ENCODE measurements at regions not wholly inside any gene's neighbourhood (a gene's known extent, or its start where the extent isn't known, plus 50 kb on each side); places are given as distances from the start of the nearest gene placed in this dataset.

DNA sequence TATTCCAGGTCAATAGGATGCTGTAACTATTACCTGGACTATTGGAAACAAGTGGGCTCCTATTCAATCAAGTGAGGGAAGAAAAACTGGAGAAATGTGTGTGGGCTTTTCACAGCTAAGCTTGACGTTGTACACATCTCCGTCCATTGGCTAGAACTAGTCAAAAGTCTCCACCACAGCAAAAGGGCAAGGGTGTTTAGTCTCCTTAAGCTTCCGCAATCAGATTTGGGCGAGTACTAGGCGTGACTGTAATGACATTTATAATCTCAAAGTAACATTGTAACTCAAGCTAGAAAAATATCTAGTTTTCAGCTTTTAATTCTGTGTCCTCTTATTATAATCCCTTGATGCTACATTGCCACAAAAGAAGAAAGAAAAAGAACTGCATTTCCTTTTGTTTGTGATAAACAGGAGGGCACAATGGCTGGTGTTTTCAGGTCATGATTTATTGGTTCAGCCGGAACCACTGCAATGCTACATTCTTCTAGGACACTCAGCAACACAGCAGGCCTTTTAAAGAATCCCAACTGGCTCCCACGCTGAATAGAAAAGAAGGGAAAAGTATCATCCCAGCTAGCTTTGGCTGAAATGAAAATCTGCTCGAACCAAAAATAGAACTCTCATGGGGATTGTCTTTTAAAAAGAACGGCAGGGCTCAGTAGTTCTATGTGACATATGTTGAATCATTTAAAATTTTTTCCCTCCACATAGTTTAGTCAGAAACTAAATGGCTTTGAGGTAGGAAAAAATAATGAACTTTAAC lies 387.7 kb downstream of the BTBD3 start:
- DNase-seq: no peak

DNA sequence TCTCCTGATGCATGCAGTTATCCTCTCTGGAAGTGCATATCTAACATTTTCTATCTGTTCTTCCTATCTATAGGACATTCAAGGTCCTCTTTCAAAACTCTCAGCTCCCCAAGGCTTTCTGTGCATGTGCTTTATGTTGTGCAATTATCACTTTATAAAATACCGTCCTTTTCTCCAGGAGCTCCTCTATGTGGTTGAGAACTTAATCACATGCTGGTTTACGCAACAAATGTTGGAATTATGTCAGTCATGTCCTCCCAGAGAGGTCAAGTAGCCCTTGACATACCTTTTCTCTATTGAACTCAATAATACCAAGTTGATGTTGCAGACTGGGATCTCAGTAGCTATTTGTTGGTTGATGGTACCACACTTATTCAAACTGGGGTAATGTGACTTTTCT lies 388.4 kb downstream of the BTBD3 start:
- no peak for DNase-seq

DNA sequence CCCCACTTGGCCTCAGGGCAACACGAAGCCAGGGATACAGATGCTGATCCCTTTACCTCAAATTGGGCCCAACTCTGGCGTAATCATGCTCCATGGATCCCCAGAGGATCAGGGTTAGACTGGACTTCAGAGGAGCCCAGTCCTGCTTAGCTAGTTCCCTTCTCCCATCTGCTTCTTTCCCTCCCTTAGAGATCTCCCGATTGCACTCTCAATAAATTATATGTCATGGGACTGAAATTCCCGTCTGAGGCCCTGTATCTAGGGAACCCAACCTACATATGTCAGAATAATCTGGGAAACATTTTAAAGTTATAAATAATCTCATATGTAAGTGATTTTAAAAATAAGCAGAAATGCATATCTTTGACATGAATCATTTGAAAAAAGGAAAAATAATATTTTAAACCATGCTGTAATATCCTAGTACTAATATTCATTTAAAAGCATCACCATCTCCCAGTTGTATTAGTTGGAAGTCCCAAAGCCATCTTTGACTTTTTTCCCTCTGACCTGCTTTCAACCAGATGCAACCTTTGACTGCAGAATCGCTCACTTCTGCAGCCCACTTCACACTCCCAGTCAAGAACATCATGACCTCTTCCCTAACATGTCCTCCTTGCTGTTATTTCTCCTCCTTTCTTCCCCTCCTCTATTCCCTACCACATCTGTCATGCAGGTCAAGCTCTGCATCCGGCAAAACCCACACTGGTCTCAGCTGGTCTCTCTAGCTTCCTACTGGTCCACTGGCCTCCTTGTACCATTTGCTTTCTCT lies 393.6 kb downstream of the BTBD3 start:
- no peak for DNase-seq

DNA sequence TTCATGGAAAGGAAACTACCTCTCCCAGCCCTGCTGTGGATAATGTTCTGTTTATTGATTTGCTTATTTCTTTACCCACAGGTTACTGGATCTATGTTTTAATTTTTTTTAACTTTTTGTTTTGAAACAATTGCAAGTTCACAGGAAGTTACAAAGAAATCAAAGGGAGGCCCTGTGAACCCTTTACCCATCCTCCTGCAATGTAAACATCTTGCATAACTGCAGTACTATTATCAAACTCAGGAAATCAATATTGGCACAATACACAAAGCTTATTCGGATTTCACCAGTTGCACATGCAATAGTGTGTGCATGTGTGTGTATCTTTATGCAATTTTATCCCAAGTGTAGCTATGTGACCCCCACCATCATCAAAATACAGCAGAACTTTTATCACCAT lies 398.0 kb downstream of the BTBD3 start:
- DNase-seq: no peak

DNA sequence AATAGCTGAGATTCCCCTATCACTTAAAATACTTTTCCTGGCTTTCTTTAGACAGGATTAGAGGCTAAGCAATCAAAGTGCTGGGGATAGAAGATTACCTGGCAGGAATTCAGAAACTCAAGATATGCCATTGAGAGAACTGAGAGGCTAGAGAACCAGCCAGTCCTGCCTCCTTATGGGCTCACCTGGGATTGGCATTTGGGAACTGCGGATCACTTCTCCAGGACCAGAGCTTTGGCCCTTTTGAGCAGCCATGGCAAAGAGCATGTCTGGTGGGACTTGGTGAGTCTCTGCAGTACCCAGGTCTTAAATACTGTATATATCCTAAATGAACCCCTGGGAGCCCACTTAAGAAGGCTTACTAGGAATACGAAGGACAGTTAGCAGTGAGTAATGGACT lies 399.1 kb downstream of the BTBD3 start:
- DNase-seq: no peak

DNA sequence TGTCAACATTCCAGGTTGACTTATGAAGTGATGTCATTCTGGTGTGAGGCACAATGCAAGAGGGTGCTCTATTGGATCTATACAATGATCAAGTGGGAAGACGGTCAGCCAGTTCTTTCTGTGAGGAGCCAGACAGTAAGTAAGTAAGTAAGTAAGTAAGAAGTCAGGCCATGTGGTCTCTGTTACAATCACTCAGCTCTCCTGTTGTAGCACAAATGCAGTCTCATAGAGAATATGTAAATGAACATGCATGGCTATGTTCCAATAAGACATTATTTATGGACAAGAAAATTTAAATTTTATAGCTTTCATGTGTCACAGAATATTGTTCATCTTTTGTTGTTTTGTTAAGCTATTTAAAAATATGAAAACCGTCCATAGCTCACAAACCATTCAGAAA lies 399.7 kb downstream of the BTBD3 start:
- DNase-seq: no peak

DNA sequence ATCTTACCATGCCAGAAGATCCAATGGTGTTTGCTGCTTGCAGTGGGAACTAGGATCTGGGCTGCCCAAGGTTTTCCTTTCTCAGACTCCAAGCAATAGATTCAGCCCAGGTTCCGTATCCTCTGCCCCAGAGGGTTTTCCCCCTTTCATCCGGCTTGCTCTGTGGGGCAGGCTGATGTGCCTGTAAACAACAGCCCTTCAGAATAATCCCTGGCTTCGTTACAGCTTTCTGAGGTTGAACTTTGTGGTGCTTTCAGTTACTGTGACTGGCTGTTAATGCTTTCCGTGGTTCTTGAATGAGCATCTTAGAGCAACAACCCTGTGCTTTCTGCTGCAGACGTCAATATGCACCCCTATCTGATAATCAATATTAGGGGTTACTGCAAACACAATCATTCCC lies 400.4 kb downstream of the BTBD3 start:
- no peak for DNase-seq

DNA sequence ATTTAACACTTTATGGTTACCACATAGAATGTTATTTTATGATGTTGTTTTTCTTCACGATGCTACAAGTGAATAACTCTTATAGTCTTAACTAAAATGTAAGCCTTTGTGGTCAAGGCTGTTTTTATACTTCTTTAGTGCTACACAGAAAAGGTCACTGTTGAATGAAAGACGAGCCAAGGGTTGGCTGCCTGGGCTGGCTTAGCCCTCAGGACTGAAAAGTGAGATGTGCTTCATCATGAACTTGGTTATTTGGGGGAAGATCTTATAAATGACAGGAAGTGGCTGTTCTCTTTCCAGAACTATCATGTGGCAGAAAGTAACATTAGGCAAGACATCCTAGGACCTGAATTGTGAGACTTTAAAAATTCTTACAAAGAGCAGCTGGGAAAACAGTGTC lies 404.0 kb downstream of the BTBD3 start:
- DNase-seq: no peak

DNA sequence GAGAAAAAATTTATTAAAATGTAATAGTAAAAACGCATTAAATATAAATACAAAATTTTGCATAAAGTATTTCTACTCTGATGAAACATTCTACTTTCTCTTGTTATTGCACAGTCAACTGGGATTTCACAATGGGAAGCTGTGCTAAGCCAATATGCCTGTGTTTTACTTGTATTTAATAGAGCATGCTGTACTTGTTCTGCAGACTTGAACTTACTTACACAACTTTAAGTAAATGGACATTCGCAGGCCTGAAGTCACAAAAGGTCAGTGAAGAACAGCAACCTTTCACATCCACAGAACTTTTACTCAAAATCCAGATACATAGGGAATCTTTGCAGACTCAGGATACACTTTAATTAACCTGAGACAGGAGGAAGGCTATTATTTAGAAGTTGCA lies 409.5 kb downstream of the BTBD3 start:
- DNase-seq: no peak

DNA sequence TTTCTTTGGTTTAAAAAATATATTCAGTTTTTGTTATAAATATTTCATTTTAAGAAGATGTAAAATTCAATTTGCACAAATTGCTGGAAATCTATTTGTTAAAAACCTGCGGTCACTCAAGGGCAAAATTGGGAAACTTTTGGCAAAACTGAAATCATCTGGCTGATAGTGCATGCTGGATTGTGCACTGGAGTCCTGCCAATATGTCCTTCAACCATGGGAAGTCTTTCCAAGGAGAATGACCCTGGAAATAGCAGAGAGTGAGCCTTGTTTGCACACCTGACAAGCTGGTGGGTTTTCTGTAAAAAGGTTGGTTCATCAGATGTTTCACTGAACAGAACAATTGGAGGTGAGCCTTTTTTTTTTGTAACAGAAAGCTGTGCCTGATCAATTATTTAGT lies 413.5 kb downstream of the BTBD3 start:
- DNase-seq: no peak

DNA sequence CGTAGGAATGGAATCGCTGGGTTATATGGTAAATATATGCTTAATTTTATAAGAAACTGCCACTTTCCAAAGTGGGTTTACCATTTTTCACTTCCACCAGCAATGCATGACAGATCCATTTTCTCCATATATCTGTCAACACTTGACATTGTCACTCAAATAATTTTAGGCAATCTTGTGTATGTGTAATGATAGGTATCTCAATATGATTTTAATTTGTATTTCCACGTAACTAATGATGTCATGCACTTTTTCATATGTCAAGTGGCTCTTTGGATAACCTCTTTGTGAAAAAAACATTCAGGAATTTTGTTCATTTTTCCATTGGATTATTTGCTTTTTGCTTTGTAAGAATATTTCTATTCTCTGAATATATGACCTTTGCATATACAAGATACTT lies 419.9 kb downstream of the BTBD3 start:
- no peak for DNase-seq

DNA sequence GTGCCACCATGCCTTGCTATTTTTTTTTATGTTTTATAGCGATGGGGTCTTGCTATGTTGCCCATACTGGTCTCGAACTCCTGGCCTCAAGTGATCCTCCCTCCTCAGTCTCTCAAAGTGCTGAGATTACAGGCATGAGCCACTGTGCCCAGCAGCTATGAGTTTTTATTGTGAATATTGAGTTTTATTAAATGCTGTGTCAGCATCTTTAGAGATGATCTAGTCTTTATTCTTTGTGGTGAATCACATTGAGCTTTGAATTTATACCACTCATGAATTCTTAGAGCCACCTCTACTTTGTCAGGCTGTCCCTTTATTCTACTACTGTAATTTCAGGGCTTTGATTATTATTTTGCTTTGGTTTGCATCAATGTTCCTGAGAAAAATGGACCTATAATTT lies 428.3 kb downstream of the BTBD3 start:
- no peak for DNase-seq

DNA sequence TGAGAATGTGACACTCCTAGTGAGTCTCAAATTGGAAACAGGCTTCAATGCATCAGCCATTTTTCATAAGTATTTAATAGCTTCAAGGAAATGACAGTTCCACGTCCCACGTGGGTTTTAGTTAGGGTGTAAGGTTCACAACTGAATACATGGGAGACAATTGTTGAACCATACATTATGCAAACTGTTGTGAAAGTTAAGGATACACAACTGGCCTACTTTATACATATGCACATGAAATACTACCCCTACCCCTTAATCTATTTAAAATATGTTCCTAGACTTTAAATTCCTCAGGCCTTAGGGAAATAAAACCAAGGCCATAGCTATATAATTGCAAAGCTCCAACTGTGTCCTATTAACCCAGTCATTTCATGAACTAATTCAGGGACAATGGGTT lies 436.1 kb downstream of the BTBD3 start:
- DNase-seq: no peak

DNA sequence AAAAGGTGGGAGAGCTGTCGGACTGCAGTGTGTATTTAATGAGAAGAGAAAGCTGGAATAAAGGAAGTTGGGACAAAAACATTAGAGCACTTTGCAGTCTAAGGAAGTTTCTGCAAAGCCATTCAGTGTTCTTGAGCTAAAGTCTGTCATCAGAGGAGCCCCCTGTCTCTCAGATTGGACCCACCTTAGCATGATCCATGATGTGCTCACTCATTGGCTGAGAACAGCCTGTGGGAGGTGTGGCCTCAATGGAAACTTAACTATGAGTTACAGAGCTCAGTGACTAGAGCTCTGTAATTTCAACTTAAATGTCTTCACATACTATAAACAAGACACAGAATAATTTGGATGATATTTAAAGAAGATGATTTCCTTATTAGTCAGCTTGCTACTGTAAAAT lies 437.0 kb downstream of the BTBD3 start:
- DNase-seq: no peak

DNA sequence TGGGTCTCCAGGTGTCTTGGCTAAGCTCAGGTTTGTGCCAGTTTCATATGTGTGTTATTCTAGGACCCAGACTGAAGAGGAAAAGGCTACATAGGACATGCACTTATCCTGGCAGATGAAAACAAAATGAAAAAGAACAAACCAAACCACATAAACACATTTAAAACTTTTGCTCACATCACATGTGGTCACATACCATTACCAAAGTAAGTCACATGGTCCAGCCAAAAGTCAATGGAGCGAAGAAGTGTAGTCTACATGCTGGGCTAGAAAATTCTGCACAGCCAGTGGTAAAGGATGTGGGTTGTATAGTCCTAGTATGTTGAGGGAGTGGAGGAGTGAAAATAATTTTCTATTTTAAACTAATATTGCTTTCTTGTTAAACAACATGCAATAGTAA lies 437.5 kb downstream of the BTBD3 start:
- DNase-seq: no peak

DNA sequence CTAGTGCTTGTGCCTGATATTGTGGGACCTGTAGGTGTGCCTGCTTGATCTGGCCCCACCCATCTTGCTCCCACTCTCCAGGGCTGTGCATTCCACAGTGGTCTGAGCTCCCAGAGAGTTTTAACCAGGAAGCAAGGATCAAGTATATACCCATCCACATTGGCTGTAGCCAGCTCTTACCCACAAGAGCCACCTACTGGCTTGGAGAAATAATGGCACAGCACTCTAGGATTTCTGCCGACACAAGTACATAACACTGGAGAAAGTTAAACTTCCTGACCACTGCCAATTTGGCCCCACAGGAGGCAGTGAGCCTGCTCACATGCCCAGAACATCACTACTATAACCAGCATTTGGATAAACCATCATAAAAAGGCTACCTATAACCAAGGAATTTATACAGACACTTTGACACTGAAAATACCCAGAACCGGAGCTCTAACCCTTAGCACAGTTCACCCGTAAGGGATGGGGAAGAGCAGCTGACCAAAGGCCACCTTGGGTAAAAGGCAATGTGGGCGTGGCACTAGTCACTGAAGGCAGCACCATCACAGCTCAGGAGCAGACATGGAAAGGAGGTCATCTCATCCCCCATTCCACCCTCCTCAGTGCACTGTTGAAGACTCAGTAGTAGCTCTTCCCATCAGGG lies 440.4 kb downstream of the BTBD3 start:
- no peak for DNase-seq

DNA sequence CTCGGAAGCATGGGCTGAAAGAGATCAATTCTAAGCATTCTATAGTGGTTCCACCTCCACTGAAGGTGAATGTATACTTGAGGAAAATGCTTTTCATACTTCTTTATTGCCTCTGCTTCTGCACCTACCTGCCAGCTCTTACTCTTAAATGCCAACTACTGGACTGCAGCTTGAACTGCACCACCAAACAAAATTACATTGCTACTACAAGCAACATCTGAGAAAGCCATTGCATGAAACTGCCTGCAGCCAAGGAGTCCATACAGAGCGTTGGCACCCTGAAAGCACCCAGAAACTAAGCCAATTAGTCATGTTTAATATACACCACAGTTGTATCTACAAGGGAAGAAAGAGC lies 440.9 kb downstream of the BTBD3 start:
- DNase-seq: no peak

DNA sequence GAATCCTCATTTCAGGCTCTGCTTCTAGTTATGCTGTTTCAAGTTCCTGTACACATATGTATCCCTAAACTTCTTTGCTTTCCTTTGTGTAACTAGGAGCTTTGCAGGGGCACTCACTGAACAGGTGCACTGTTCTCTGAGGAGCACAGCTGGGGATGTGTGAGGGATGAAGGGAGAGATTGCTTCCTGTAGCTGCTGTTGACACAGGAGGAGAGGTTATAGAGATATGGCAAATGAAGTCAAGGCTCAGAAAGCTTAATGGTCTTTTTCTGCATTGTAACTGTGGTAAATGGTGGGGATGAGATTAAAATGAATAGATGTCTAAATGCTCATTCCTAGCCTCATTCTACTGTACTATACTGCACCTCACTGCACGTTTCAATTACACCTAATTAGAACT lies 454.3 kb downstream of the BTBD3 start:
- no peak for DNase-seq

DNA sequence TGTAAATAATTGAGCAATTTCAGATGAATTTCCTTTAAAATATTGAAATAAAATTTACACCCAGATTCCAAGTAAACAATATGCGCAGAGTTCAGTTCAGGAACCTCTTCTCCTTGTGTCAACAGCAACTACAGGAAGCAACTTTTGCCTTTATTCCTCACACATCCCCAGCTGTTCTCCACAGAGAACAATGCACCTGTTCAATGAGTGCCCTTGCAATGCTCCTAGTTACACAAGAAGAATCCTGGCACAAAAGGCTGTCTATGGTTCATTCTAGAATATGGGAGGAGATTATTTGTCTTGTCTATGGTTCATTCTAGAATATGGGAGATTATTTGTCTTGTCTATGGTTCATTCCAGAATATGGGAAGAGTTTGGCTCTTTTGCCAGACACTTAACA lies 454.9 kb downstream of the BTBD3 start:
- no peak for DNase-seq

DNA sequence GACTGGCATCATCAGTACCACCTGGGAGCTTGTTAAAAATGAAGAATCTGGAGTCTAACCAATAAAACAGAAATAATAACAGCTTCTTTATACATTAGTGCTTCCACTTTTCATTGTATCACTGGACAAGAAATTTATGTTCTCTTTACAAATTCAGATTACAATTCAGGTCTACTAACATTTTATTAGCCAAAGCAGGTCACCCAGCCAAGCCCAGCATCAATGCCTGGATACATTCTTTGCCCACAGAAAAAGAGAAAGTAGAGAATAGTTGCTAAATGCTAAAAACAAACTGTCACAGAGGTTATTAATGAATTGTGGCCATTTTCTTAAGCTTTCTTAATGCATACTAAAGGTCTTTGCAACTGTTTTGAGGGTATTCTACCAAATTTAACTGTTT lies 458.3 kb downstream of the BTBD3 start:
- no peak for DNase-seq

DNA sequence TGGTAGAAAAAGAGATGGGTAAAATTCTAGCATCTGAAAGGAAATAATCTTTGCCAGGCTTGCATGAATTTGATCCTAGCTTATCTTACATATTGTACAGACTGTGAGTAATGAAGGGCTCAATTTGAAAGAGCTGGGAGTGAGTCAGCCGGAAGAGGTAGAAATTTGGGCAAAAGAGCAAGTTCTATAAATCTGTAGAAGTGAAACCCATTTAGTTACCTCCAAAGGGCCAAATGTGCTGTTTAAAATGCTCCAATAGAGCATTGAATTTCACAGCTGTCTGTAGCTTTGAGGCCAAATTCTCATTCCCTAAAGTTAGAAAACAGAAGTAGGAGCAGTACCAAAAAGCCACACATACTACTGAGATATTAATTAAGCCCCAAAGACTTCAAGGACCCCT lies 466.1 kb downstream of the BTBD3 start:
- DNase-seq: no peak

DNA sequence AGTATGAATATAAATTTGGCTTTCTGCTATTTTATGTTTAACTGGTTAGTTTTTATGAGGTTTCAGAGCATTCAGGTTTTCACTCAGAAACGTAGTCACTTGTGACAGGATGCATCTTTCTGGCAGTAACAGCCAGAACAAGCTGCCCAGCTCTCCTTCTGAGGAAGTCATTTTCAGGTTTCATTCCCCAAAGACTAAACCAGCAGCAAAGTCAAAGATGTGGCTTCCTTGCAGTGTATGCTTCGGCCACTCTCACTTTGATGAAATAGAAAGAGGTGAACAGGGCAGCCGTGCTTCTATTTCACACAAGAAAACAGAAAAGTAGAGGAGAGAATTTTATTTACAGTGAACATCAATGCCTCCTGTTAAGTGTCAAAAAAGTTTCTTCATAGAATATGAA lies 469.1 kb downstream of the BTBD3 start:
- no peak for DNase-seq

DNA sequence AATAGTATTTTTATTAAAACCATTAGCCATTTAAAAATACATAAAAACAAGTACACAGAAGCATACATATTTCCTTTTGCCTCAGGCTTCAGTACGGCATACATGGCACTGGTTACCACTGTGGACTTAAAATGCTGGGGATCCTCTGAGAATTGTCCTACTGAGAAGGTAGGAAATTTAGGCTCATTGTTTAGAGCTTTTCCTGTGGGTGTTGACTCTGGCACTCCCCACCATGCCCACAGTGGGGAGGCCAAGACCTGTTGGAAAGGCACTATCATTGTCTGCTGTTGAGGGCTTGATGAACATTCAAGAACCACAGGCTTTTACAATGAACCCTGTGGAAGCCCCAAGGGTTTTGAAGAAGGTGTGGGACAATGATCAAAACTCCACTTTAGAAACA lies 473.4 kb downstream of the BTBD3 start:
- DNase-seq: no peak

DNA sequence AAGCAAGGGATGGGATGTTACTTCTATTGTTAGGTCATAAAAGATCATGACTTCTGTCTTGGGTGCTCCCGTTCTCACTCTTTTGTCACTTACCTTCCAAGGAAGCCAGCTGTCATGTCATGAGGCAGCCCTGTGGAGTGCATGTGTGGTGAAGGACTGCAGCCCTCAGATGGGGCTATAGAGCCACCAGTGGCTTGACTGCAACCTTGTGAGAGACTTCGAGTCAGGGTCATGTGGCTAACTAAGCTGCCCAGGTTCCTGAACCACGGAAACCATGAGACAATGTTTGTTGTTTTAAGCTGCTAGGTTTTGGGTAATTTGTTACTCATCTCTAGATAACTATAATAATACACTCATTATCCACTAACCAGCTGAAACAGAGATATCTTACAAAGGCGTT lies 477.1 kb downstream of the BTBD3 start:
- DNase-seq: no peak

All from stimulated activated CD4-positive, alpha-beta T cell treated with anti-CD3 and anti-CD28 coated beads, Interleukin-4, amount 100 ng/mL, for 4 hours (primary cell).